HT-29 (cell line): ENCODE measurements at regions not wholly inside any gene's neighbourhood (a gene's known extent, or its start where the extent isn't known, plus 50 kb on each side); places are given as distances from the start of the nearest gene placed in this dataset.
"Not testable (repeated sequence)": the region's sequence is repeated elsewhere in the genome, so short reads cannot be mapped to it uniquely, and the experiment has no call there.

Experiments used
- DNase-seq: peaks from one replicate; pipeline ENCODE4 v3.0.0-alpha.2; 2015; ENCODE audit warnings: low spot score

- DNase-seq = not testable (repeated sequence)
These were observed 573.3 kb downstream of the C6orf118 start for GRCh38 chr6:164736090-164736489.

GRCh38 chr6:164731539-164731938 is 577.9 kb downstream of the C6orf118 start:
- no peak for DNase-seq

- DNase-seq = no peak
These were observed 587.9 kb downstream of the C6orf118 start for GRCh38 chr6:164721460-164721859.

- no peak for DNase-seq
These were observed 608.9 kb downstream of the C6orf118 start for GRCh38 chr6:164700497-164700896.

- DNase-seq = no peak
These were observed 613.5 kb downstream of the C6orf118 start for GRCh38 chr6:164695896-164696295.

- no peak for DNase-seq
These were observed 615.0 kb downstream of the C6orf118 start for GRCh38 chr6:164694386-164694785.

- no peak for DNase-seq
These were observed 615.5 kb downstream of the C6orf118 start for GRCh38 chr6:164693944-164694343.

- no peak for DNase-seq
These were observed 616.5 kb downstream of the C6orf118 start for GRCh38 chr6:164692772-164693510.

- no peak for DNase-seq
These were observed 618.5 kb downstream of the C6orf118 start for GRCh38 chr6:164690702-164691500.

- no peak for DNase-seq
These were observed 619.2 kb downstream of the C6orf118 start for GRCh38 chr6:164690241-164690640.

- DNase-seq = no peak
These were observed 644.1 kb downstream of the C6orf118 start for GRCh38 chr6:164665328-164665727.

GRCh38 chr6:164663634-164664033 is 645.8 kb downstream of the C6orf118 start:
- no peak for DNase-seq

GRCh38 chr6:164661716-164662115 is 647.7 kb downstream of the C6orf118 start:
- no peak for DNase-seq

GRCh38 chr6:164660781-164661180 is 648.6 kb downstream of the C6orf118 start:
- DNase-seq = no peak

- no peak for DNase-seq
These were observed 668.4 kb downstream of the C6orf118 start for GRCh38 chr6:164640956-164641355.

- no peak for DNase-seq
These were observed 681.0 kb downstream of the C6orf118 start for GRCh38 chr6:164628302-164628931.

GRCh38 chr6:164616917-164617524 is 692.4 kb downstream of the C6orf118 start:
- no peak for DNase-seq

GRCh38 chr6:164612751-164613150 is 696.7 kb downstream of the C6orf118 start:
- no peak for DNase-seq

GRCh38 chr6:164610859-164611258 is 698.5 kb downstream of the C6orf118 start:
- not testable (repeated sequence) for DNase-seq

GRCh38 chr6:164602415-164602814 is 707.0 kb downstream of the C6orf118 start:
- DNase-seq = not testable (repeated sequence)

- no peak for DNase-seq
These were observed 727.8 kb downstream of the C6orf118 start for GRCh38 chr6:164581563-164581962.

- no peak for DNase-seq
These were observed 730.4 kb downstream of the C6orf118 start for GRCh38 chr6:164579035-164579434.
